WTC11 (cell line): ENCODE measurements at regions not wholly inside any gene's neighbourhood (a gene's known extent, or its start where the extent isn't known, plus 50 kb on each side); places are given as distances from the start of the nearest gene placed in this dataset.

Experiments
- ATAC-seq: fragments of 200-7000 bp; cut with Tn5 transposase; 2 replicates; pipeline ENCODE4 v1.10.0; 2021; ENCODE audit warnings: mild to moderate bottlenecking, moderate library complexity
- CTCF ChIA-PET: fragments of 300-600 bp; sonication (Branson Sonifier 250); formaldehyde crosslinking; loops from one replicate; lab custom pipeline; 2021; ENCODE audit warnings: antibody characterized with exemption; lab: Charles Lee
- POLR2A ChIA-PET: fragments of 350-600 bp; sonication (Branson Sonifier 250); formaldehyde crosslinking; loops from one replicate; lab custom pipeline; 2021; ENCODE audit warnings: antibody characterized with exemption; lab: Charles Lee
- DNase-seq: peaks from one replicate; pipeline ENCODE4 v3.0.0; 2021; ENCODE audit warnings: low spot score
- H3K27ac Mint-ChIP-seq: 2 replicates; pipeline ENCODE4 v1.8.0; 2021; ENCODE audit warnings: mixed read lengths
- H3K27me3 Mint-ChIP-seq: 2 replicates; pipeline ENCODE4 v1.8.0; 2021; ENCODE audit warnings: low read depth, mild to moderate bottlenecking, moderate library complexity, mixed read lengths
- H3K36me3 Mint-ChIP-seq: 2 replicates; pipeline ENCODE4 v1.8.0; 2021; ENCODE audit warnings: mixed read lengths
- H3K4me1 Mint-ChIP-seq: 2 replicates; pipeline ENCODE4 v1.8.0; 2022; ENCODE audit warnings: mixed read lengths
- H3K4me3 Mint-ChIP-seq: 2 replicates; pipeline ENCODE4 v1.8.0; 2021; ENCODE audit warnings: mild to moderate bottlenecking, moderate library complexity, mixed read lengths
- H3K9me3 Mint-ChIP-seq: 2 replicates; pipeline ENCODE4 v1.8.0; 2021; ENCODE audit warnings: mixed read lengths
- ATF6 ChIP-seq: sonication (generic); formaldehyde crosslinking; IDR thresholded peaks from 2 replicates; pipeline ENCODE4 v1.8.1; 2023; ENCODE audit warnings: mild to moderate bottlenecking, missing genetic modification reagents
- CBFB ChIP-seq: sonication (generic); formaldehyde crosslinking; IDR thresholded peaks from 2 replicates; pipeline ENCODE4 v1.8.1; 2022; ENCODE audit warnings: mild to moderate bottlenecking, low read depth, missing genetic modification reagents
- CDX4 ChIP-seq: fragments of 250-450 bp; sonication (Bioruptor Pico); IDR thresholded peaks from 2 replicates; pipeline ENCODE4 v1.9.0; 2021; ENCODE audit warnings: moderate library complexity, mild to moderate bottlenecking, inconsistent platforms, borderline replicate concordance
- CREB1 ChIP-seq: sonication (generic); formaldehyde crosslinking; IDR thresholded peaks from 2 replicates; pipeline ENCODE4 v1.8.0; 2023; ENCODE audit warnings: mild to moderate bottlenecking, missing genetic modification reagents
- CTCF ChIP-seq: fragments of 200-600 bp; IDR thresholded peaks from 2 replicates; pipeline ENCODE4 v1.8.0; 2022; ENCODE audit warnings: antibody characterized with exemption
- E2F1 ChIP-seq: sonication (generic); formaldehyde crosslinking; IDR thresholded peaks from 2 replicates; pipeline ENCODE4 v1.8.0; 2022; ENCODE audit warnings: mild to moderate bottlenecking, missing genetic modification reagents
- E2F5 ChIP-seq: sonication (generic); formaldehyde crosslinking; IDR thresholded peaks from 2 replicates; pipeline ENCODE4 v1.8.1; 2022; ENCODE audit warnings: mild to moderate bottlenecking, moderate library complexity, missing genetic modification reagents
- ELF4 ChIP-seq: sonication (generic); formaldehyde crosslinking; IDR thresholded peaks from 2 replicates; pipeline ENCODE4 v1.8.1; 2022; ENCODE audit warnings: low read depth, mild to moderate bottlenecking, moderate library complexity, missing genetic modification reagents
- GABPB1 ChIP-seq: sonication (generic); formaldehyde crosslinking; IDR thresholded peaks from 2 replicates; pipeline ENCODE4 v1.8.1; 2023; ENCODE audit warnings: mild to moderate bottlenecking, missing genetic modification reagents
- GRHL2 ChIP-seq: fragments of 250-450 bp; sonication (Bioruptor Pico); IDR thresholded peaks from 2 replicates; pipeline ENCODE4 v1.8.0; 2022; ENCODE audit warnings: mild to moderate bottlenecking, moderate library complexity; ENCODE audit not compliant: insufficient replicate concordance, severe bottlenecking
- NFATC4 ChIP-seq: fragments of 250-450 bp; sonication (Bioruptor Pico); IDR thresholded peaks from 2 replicates; pipeline ENCODE4 v1.9.0; 2021; ENCODE audit warnings: mild to moderate bottlenecking
- NFE2L1 ChIP-seq: sonication (generic); formaldehyde crosslinking; IDR thresholded peaks from 2 replicates; pipeline ENCODE4 v1.8.1; 2023; ENCODE audit warnings: missing genetic modification reagents
- OVOL2 ChIP-seq: fragments of 250-450 bp; sonication (Bioruptor Pico); IDR thresholded peaks from 2 replicates; pipeline ENCODE4 v1.9.0; 2021; ENCODE audit warnings: mild to moderate bottlenecking, borderline replicate concordance
- RELA ChIP-seq: sonication (generic); formaldehyde crosslinking; IDR thresholded peaks from 2 replicates; pipeline ENCODE4 v1.8.1; 2022; ENCODE audit warnings: missing genetic modification reagents, mild to moderate bottlenecking, borderline replicate concordance
- SMAD3 ChIP-seq: sonication (generic); formaldehyde crosslinking; IDR thresholded peaks from 2 replicates; pipeline ENCODE4 v1.8.0; 2022; ENCODE audit warnings: missing genetic modification reagents, mild to moderate bottlenecking, borderline replicate concordance
- SP1 ChIP-seq: sonication (generic); formaldehyde crosslinking; conservative IDR thresholded peaks from 2 replicates; pipeline ENCODE4 v1.8.1; 2022; ENCODE audit warnings: missing genetic modification reagents
- TP53 ChIP-seq: sonication (generic); formaldehyde crosslinking; IDR thresholded peaks from 2 replicates; pipeline ENCODE4 v1.8.1; 2023; ENCODE audit warnings: mild to moderate bottlenecking, missing genetic modification reagents
- ZNF219 ChIP-seq: sonication (generic); formaldehyde crosslinking; IDR thresholded peaks from 2 replicates; pipeline ENCODE4 v1.8.0; 2023; ENCODE audit warnings: missing genetic modification reagents, mild to moderate bottlenecking, borderline replicate concordance
- ZNF232 ChIP-seq: sonication (generic); formaldehyde crosslinking; IDR thresholded peaks from 2 replicates; pipeline ENCODE4 v1.8.0; 2022; ENCODE audit warnings: mild to moderate bottlenecking, missing genetic modification reagents
- ZNF281 ChIP-seq: sonication (generic); formaldehyde crosslinking; IDR thresholded peaks from 2 replicates; pipeline ENCODE4 v1.8.0; 2023; ENCODE audit warnings: mild to moderate bottlenecking, missing genetic modification reagents
- ZNF423 ChIP-seq: fragments of 250-450 bp; sonication (Bioruptor Pico); IDR thresholded peaks from 2 replicates; pipeline ENCODE4 v2.1.2; 2022; ENCODE audit warnings: mild to moderate bottlenecking, moderate library complexity
- ZNF512 ChIP-seq: sonication (generic); formaldehyde crosslinking; IDR thresholded peaks from 2 replicates; pipeline ENCODE4 v1.8.1; 2022; ENCODE audit warnings: missing genetic modification reagents, borderline replicate concordance

GRCh38 chr11:80469871-80470270 is 1029.0 kb upstream of the TENM4 start:
- H3K27me3 Mint-ChIP-seq = no peaks in the 10 kb centered on the region
- H3K9me3 Mint-ChIP-seq = peaks cover 20% of the 10 kb centered on the region
- H3K36me3 Mint-ChIP-seq = no peaks in the 10 kb centered on the region; the same call in 1 of the 2 replicates
- ChIA-PET POLR2A (no interaction called here), CTCF (no interaction called here)
- ATAC-seq (no peak), DNase-seq (no peak)
- H3K4me3 Mint-ChIP-seq = no peak overlapping the region
- H3K4me1 Mint-ChIP-seq = peaks cover 30% of the 10 kb centered on the region
- TF ChIP-seq TP53 (CRISPR knock-in tag) (no peak), ATF6 (CRISPR knock-in tag) (no peak), CDX4 (CRISPR knock-in tag) (no peak), ELF4 (CRISPR knock-in tag) (no peak), SMAD3 (CRISPR knock-in tag) (no peak), ZNF512 (CRISPR knock-in tag) (no peak), RELA (no peak), ZNF423 (CRISPR knock-in tag) (no peak), ZNF219 (CRISPR knock-in tag) (no peak), OVOL2 (no peak), ZNF281 (no peak), NFATC4 (CRISPR knock-in tag) (no peak), CREB1 (CRISPR knock-in tag) (no peak), CTCF (no peak)
- no peak overlapping the region for H3K27ac Mint-ChIP-seq

GRCh38 chr11:80466570-80466969 is 1025.7 kb upstream of the TENM4 start:
- H3K36me3 Mint-ChIP-seq = no peaks in the 10 kb centered on the region; the same call in 1 of the 2 replicates
- ATAC-seq = no peak
- CTCF ChIA-PET = interaction anchor here (0.6 kb wide), 1 partner anchor 52 kb away, joined by 3 read pairs; no protein-coding TSS in a partner anchor

More at GRCh38 chr11:80466570-80466969, 1025.7 kb upstream of the TENM4 start:
- peaks cover 20% of the 10 kb centered on the region for H3K9me3 Mint-ChIP-seq
- no peaks in the 10 kb centered on the region for H3K4me1 Mint-ChIP-seq
- no peak overlapping the region for H3K27ac Mint-ChIP-seq
- no peak for DNase-seq
- TF ChIP-seq CBFB (no peak), E2F1 (CRISPR knock-in tag) (no peak), ZNF232 (CRISPR knock-in tag) (no peak), NFE2L1 (CRISPR knock-in tag) (no peak), GABPB1 (no peak), SP1 (CRISPR knock-in tag) (no peak), GRHL2 (CRISPR knock-in tag) (no peak), E2F5 (CRISPR knock-in tag) (no peak)
- H3K27me3 Mint-ChIP-seq = no peaks in the 10 kb centered on the region
- no peak overlapping the region for H3K4me3 Mint-ChIP-seq
- POLR2A ChIA-PET = interaction anchor here (0.7 kb wide), 1 partner anchor 54 kb away, joined by 8 read pairs; no protein-coding TSS in a partner anchor
